Thoracic aorta (tissue), 2 donors: ENCODE measurements at regions not wholly inside any gene's neighbourhood (a gene's known extent, or its start where the extent isn't known, plus 50 kb on each side); places are given as distances from the start of the nearest gene placed in this dataset.

ENCODE experiments used
- ATAC-seq: fragments of 150-250 bp; one replicate; pipeline ENCODE4 v1.8.0; 2017; ENCODE audit warnings: low read depth; ENCODE audit not compliant: insufficient number of reproducible peaks, low FRiP score
- DNase-seq: peaks from one replicate; pipeline ENCODE4 v3.0.0-alpha.2; 2020; ENCODE audit warnings: low spot score
- H3K27ac ChIP-seq, 2 donors: fragments of 200-600 bp; sonication (generic); 1 replicate in 1 of 2; 2 replicates in 1 of 2; pipeline ENCODE4 v1.5.1; 2016; ENCODE audit warnings: mild to moderate bottlenecking in 2 of 2, moderate library complexity in 2 of 2
- H3K27me3 ChIP-seq: fragments of 200-600 bp; sonication (generic); replicated peaks from 2 replicates; pipeline ENCODE4 v1.6.0; 2016; ENCODE audit warnings: mild to moderate bottlenecking; ENCODE audit not compliant: insufficient read depth
- H3K36me3 ChIP-seq: fragments of 200-600 bp; sonication (generic); one replicate; pipeline ENCODE4 v1.5.1; 2016
- H3K4me1 ChIP-seq, 2 donors: fragments of 200-600 bp; sonication (generic); 1 replicate in 1 of 2; 2 replicates in 1 of 2; pipeline versions ENCODE4 v1.5.1 to v1.6.0; 2016; ENCODE audit warnings: low read depth in 2 of 2, mild to moderate bottlenecking in 1 of 2; ENCODE audit not compliant: control insufficient read depth in 1 of 2
- H3K4me3 ChIP-seq: fragments of 200-600 bp; sonication (generic); 2 replicates; pipeline ENCODE4 v1.5.1; 2016; ENCODE audit warnings: mild to moderate bottlenecking
- H3K9me3 ChIP-seq: fragments of 200-600 bp; sonication (generic); 2 replicates; pipeline ENCODE4 v1.5.1; 2016
- CTCF ChIP-seq: fragments of 200-600 bp; sonication (generic); IDR thresholded peaks from one replicate; pipeline ENCODE4 v1.5.1; 2019; ENCODE audit warnings: antibody characterized with exemption

DNA sequence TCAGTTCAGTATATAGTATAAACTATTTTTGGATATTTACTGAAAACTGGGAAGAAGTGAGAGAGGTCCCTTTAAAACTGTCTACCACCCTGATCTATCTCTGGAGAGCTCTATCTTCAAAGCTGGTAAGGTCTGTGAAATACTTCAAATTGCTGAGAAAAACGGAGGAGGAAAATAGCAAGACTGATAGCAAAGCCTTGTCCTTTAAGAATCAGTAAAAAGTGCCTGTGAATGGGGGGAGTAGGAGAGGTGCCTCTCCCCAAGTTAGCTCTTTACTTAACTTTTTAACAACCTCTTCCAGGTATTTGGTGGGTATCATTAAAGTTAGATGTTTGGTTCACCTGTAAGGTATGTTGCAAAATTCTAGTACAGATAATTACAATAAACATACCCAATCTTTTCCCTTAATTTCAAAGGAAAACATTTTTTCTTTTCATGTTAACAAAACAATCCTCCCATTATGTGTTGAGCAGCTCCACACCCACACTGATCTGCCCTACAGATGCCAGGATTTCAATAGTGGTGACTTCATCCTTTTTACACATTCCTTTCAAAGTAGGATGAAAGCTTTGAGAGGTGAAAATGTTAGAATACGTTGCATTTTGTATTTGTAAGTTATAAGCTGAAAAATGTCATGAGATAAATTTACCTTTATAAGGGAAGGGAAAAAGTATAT lies 149.2 kb downstream of the CRPPA start:
- no peak overlapping the region for H3K27ac ChIP-seq
- ATAC-seq (no peak), DNase-seq (no peak)
- H3K9me3 ChIP-seq, result no peaks in the 10 kb centered on the region
- no peak overlapping the region for H3K4me3 ChIP-seq
- no peaks in the 10 kb centered on the region for H3K36me3 ChIP-seq
- TF ChIP-seq CTCF, result no peak
- no peaks in the 10 kb centered on the region for H3K4me1 ChIP-seq
- no peaks in the 10 kb centered on the region for H3K27me3 ChIP-seq

DNA sequence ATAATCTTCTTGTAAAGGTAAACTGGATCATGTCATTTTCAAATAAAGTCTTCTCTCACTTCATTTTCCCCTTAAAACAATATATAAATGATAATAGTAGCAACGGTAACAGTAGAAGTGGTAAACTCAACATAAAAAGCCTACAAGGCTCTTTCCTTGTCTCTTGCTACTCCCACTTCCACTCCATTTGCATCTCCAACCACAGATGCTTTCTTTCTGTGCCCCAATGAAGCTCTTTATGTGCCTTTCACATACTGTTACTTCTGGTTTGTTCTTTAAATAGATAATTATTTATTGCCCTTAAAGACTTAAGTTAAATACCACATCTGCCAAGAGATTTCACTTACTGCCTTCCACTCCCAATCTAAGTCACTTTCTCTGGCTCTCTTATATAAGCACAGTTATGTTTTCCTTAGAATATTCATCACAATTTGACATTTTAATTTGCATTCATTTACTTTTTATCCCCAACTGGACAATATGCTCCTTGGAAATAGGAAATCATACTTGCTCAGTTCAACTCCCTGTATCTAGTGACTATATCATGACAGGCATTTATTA lies 149.9 kb downstream of the CRPPA start:
- H3K27ac ChIP-seq, result no peak overlapping the region
- ATAC-seq (no peak), DNase-seq (no peak)
- no peaks in the 10 kb centered on the region for H3K9me3 ChIP-seq
- H3K27me3 ChIP-seq, result no peaks in the 10 kb centered on the region
- H3K36me3 ChIP-seq, result no peaks in the 10 kb centered on the region
- no peak for TF ChIP-seq CTCF
- H3K4me1 ChIP-seq, result no peaks in the 10 kb centered on the region
- H3K4me3 ChIP-seq, result no peak overlapping the region

- ATAC-seq, result no peak
- TF ChIP-seq CTCF, result no peak
- Histone ChIP-seq H3K36me3 (no peaks in the 10 kb centered on the region), H3K4me1 (no peaks in the 10 kb centered on the region), H3K27me3 (no peaks in the 10 kb centered on the region), H3K27ac (no peak overlapping the region), H3K9me3 (no peaks in the 10 kb centered on the region), H3K4me3 (no peak overlapping the region)
- no peak for DNase-seq
Measured at GRCh38 chr7:16270844-16271243, 150.5 kb downstream of the CRPPA start.

DNA sequence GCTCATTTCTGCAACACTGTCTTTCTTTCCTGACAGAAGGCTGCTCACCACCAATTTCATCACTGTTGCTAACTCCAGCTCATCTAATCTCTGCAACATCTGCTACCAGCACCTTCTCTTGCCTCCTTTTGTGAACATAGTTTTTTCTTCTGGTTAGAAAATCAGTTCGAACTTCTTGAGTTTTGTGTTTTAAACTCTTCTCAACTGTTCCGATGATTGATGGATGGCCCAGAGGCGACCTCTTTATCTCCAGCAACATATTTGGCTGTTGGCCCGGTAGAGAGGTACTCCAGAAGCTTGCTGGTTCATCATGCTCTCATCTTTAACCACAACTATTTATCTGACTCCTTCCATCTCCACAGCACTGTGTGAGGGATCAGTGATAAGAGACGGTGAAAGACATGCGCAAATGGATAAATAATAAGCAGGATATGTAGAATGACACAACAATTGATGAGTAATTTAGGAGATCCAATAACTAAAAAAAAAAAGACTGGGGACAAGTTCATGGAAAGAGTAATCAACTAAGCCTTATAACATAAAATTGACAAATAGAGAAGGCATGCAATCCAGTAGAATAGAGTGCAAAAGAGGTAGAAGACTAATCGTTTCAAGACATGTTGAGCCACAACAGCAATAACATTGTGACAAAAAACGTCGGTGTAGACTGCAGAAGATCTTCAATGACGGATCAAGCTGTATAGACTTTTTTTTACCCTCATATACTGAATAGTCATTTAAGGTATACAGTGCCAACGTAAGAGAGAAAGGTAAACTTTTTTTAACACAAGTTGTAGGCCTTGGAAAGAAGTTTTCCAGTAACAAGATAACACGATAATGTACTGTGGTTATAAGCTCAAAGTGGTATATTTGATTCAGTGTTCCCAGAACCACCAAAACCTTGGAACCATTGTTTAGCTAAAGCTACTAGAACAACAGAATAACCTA lies 152.2 kb downstream of the CRPPA start:
- no peak for ATAC-seq
- Histone ChIP-seq H3K4me3 (no peak overlapping the region), H3K36me3 (no peaks in the 10 kb centered on the region), H3K9me3 (no peaks in the 10 kb centered on the region), H3K27me3 (no peaks in the 10 kb centered on the region), H3K4me1 (no peaks in the 10 kb centered on the region), H3K27ac (no peak overlapping the region)
- no peak for TF ChIP-seq CTCF
- no peak for DNase-seq
